ENCODE measurements at regions not wholly inside any gene's neighbourhood (a gene's known extent, or its start where the extent isn't known, plus 50 kb on each side); places are given as distances from the start of the nearest gene placed in this dataset.
A peak's percentile ranks its signal among the peaks of the same experiment; 100 is the strongest.

- Histone ChIP-seq H3K27me3 (ENCODE audit: insufficient read depth) (no peaks in the 10 kb centered on the region), H3K27ac (ENCODE audit: low read depth) (no peak overlapping the region), H3K9me2 (ENCODE audit: insufficient read depth) (no peaks in the 10 kb centered on the region), H4K20me1 (replicated peaks; ENCODE audit: insufficient read depth) (no peaks in the 10 kb centered on the region), H3K79me2 (replicated peaks; ENCODE audit: insufficient read depth) (no peaks in the 10 kb centered on the region), H3F3A (replicated peaks; ENCODE audit: low read depth) (no peaks in the 10 kb centered on the region), H2AFZ (no peak overlapping the region), H3K36me3 (ENCODE audit: insufficient read depth) (no peaks in the 10 kb centered on the region), H3K4me1 (ENCODE audit: insufficient read depth) (no peaks in the 10 kb centered on the region), H3K4me3 (no peak overlapping the region), H3K4me2 (no peak overlapping the region)
- TF ChIP-seq CREB1 (CRISPR knock-in tag; IDR thresholded peaks at IDR 0.05; ENCODE audit: low read depth), result no peak
- no peak for TF ChIP-seq JUNB (IDR thresholded peaks at IDR 0.05; ENCODE audit: unreplicated experiment)
- no peak for TF ChIP-seq POLR2AphosphoS5 (IDR thresholded peaks at IDR 0.05; ENCODE audit: low read depth)
- TF ChIP-seq, protein P1, sequence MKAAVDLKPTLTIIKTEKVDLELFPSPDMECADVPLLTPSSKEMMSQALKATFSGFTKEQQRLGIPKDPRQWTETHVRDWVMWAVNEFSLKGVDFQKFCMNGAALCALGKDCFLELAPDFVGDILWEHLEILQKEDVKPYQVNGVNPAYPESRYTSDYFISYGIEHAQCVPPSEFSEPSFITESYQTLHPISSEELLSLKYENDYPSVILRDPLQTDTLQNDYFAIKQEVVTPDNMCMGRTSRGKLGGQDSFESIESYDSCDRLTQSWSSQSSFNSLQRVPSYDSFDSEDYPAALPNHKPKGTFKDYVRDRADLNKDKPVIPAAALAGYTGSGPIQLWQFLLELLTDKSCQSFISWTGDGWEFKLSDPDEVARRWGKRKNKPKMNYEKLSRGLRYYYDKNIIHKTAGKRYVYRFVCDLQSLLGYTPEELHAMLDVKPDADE (IDR thresholded peaks at IDR 0.05), result no peak
- TF ChIP-seq, protein P2, sequence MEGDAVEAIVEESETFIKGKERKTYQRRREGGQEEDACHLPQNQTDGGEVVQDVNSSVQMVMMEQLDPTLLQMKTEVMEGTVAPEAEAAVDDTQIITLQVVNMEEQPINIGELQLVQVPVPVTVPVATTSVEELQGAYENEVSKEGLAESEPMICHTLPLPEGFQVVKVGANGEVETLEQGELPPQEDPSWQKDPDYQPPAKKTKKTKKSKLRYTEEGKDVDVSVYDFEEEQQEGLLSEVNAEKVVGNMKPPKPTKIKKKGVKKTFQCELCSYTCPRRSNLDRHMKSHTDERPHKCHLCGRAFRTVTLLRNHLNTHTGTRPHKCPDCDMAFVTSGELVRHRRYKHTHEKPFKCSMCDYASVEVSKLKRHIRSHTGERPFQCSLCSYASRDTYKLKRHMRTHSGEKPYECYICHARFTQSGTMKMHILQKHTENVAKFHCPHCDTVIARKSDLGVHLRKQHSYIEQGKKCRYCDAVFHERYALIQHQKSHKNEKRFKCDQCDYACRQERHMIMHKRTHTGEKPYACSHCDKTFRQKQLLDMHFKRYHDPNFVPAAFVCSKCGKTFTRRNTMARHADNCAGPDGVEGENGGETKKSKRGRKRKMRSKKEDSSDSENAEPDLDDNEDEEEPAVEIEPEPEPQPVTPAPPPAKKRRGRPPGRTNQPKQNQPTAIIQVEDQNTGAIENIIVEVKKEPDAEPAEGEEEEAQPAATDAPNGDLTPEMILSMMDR (conservative IDR thresholded peaks at IDR 0.05; ENCODE audit: low read depth in 2 of 2), result no peak
- TF ChIP-seq EZH2 (IDR thresholded peaks at IDR 0.05; ENCODE audit: low read depth, unreplicated experiment), result no peak
- ATAC-seq, result no peak
- no peaks in the 10 kb centered on the region for H3K27me3 Mint-ChIP-seq (ENCODE audit: insufficient read depth, low read depth, poor library complexity)
- DNase-seq (ENCODE audit: low spot score), result no peak
- H3K4me1 Mint-ChIP-seq, result 0 out of 3 replicates have a peak, but pooled peaks cover 5% of the 10 kb centered on the region
- no peak overlapping the region for H3K4me3 Mint-ChIP-seq
- H3K9me3 Mint-ChIP-seq, result no peaks in the 10 kb centered on the region
- no peak overlapping the region for H3K27ac Mint-ChIP-seq
- no peaks in the 10 kb centered on the region for H3K36me3 Mint-ChIP-seq (ENCODE audit: low read depth)
Observed at GRCh38 chr7:18191341-18191740, 163.7 kb upstream of the PRPS1L1 start.

- no peaks in the 10 kb centered on the region for H3K4me1 ChIP-seq (ENCODE audit: insufficient read depth)
- 0 out of 3 replicates have a peak, but pooled peaks cover 5% of the 10 kb centered on the region for H3K4me1 Mint-ChIP-seq
- no peaks in the 10 kb centered on the region for H4K20me1 ChIP-seq (replicated peaks; ENCODE audit: insufficient read depth)
- H3K27me3 ChIP-seq (ENCODE audit: insufficient read depth), result no peaks in the 10 kb centered on the region
- no peak overlapping the region for H3K27ac ChIP-seq (ENCODE audit: low read depth)
- H3K4me3 Mint-ChIP-seq, result no peak overlapping the region
- H3K36me3 ChIP-seq (ENCODE audit: insufficient read depth), result no peaks in the 10 kb centered on the region
- no peaks in the 10 kb centered on the region for H3F3A ChIP-seq (replicated peaks; ENCODE audit: low read depth)
- no peak for DNase-seq (ENCODE audit: low spot score)
- no peaks in the 10 kb centered on the region for H3K9me3 Mint-ChIP-seq
- no peak for ATAC-seq
- TF ChIP-seq ZNF331 (CRISPR knock-in tag; IDR thresholded peaks at IDR 0.05; ENCODE audit: low read depth) (no peak), EZH2 (IDR thresholded peaks at IDR 0.05; ENCODE audit: low read depth, unreplicated experiment) (no peak), ZNF114 (CRISPR knock-in tag; IDR thresholded peaks at IDR 0.05) (no peak), REST (IDR thresholded peaks at IDR 0.05; ENCODE audit: unreplicated experiment) (no peak), STAT1 (IDR thresholded peaks at IDR 0.05; ENCODE audit: unreplicated experiment) (no peak), EZH2phosphoT487 (IDR thresholded peaks at IDR 0.05; ENCODE audit: unreplicated experiment) (no peak), JUNB (IDR thresholded peaks at IDR 0.05; ENCODE audit: unreplicated experiment) (no peak)
- TF ChIP-seq, protein P2 (conservative IDR thresholded peaks at IDR 0.05; ENCODE audit: low read depth in 2 of 2), result no peak
- TF ChIP-seq, protein P1 (IDR thresholded peaks at IDR 0.05), result no peak
- H3K4me3 ChIP-seq, result no peak overlapping the region
- H3K9me2 ChIP-seq (ENCODE audit: insufficient read depth), result no peaks in the 10 kb centered on the region
- H3K36me3 Mint-ChIP-seq (ENCODE audit: low read depth), result no peaks in the 10 kb centered on the region
- no peaks in the 10 kb centered on the region for H3K27me3 Mint-ChIP-seq (ENCODE audit: insufficient read depth, low read depth, poor library complexity)
- no peak overlapping the region for H2AFZ ChIP-seq
- H3K4me2 ChIP-seq, result no peak overlapping the region
- no peaks in the 10 kb centered on the region for H3K79me2 ChIP-seq (replicated peaks; ENCODE audit: insufficient read depth)
- 0 out of 2 replicates have a peak overlapping the region, but pooled peaks have one; percentile 11 for H3K27ac Mint-ChIP-seq
Observed at GRCh38 chr7:18191862-18192625, 164.4 kb upstream of the PRPS1L1 start.

Data from GM23338 (cell line).